Smooth muscle cell (in vitro differentiated cells): ENCODE measurements at regions not wholly inside any gene's neighbourhood (a gene's known extent, or its start where the extent isn't known, plus 50 kb on each side); places are given as distances from the start of the nearest gene placed in this dataset.

Source experiments
- DNase-seq: peaks from one replicate; lab custom pipeline; 2025; ENCODE audit not compliant: unreplicated experiment; lab: John Stamatoyannopoulos, UW
- H2AFZ ChIP-seq: fragments of 200-600 bp; sonication (generic); 2 replicates; pipeline ENCODE4 v1.6.0; 2016; ENCODE audit warnings: antibody characterized with exemption, low read depth, mild to moderate bottlenecking
- H3F3A ChIP-seq: fragments of 200-600 bp; sonication (generic); 2 replicates; pipeline ENCODE4 v1.6.0; 2017; ENCODE audit warnings: antibody characterized with exemption, low read depth
- H3K27ac ChIP-seq: fragments of 200-600 bp; sonication (generic); 2 replicates; pipeline ENCODE4 v1.5.1; 2016; ENCODE audit warnings: low read depth, mild to moderate bottlenecking
- H3K27me3 ChIP-seq: fragments of 200-600 bp; sonication (generic); 2 replicates; pipeline ENCODE4 v1.6.1; 2016; ENCODE audit warnings: low read depth, mild to moderate bottlenecking
- H3K36me3 ChIP-seq: fragments of 200-600 bp; sonication (generic); 2 replicates; pipeline ENCODE4 v1.5.1; 2016; ENCODE audit warnings: low read depth
- H3K4me1 ChIP-seq: fragments of 200-600 bp; sonication (generic); 2 replicates; pipeline ENCODE4 v1.5.1; 2016; ENCODE audit warnings: low read depth
- H3K4me2 ChIP-seq: fragments of 200-600 bp; sonication (generic); 2 replicates; pipeline ENCODE4 v1.6.0; 2016; ENCODE audit warnings: mild to moderate bottlenecking
- H3K4me3 ChIP-seq: fragments of 200-600 bp; sonication (generic); 2 replicates; pipeline ENCODE4 v1.5.1; 2016; ENCODE audit warnings: mild to moderate bottlenecking
- H3K79me2 ChIP-seq: fragments of 200-600 bp; sonication (generic); 2 replicates; pipeline ENCODE4 v1.6.0; 2016; ENCODE audit warnings: low read depth, mild to moderate bottlenecking
- H3K9ac ChIP-seq: fragments of 200-600 bp; sonication (generic); 2 replicates; pipeline ENCODE4 v1.6.0; 2016; ENCODE audit warnings: low read depth
- H3K9me3 ChIP-seq: fragments of 200-600 bp; sonication (generic); replicated peaks from 2 replicates; pipeline ENCODE4 v1.5.1; 2016; ENCODE audit warnings: low read depth
- H4K20me1 ChIP-seq: fragments of 200-600 bp; sonication (generic); 2 replicates; pipeline ENCODE4 v1.6.0; 2016; ENCODE audit warnings: low read depth
- WGBS: methylation state at CpG from one replicate; pipeline ENCODE4 v1.1.7; 2016; ENCODE audit warnings: low lambda C conversion rate; 5-methylcytosine and 5-hydroxymethylcytosine counted together
- TF ChIP-seq, protein P1 (sequence below): fragments of 200-600 bp; sonication (generic); IDR thresholded peaks from 2 replicates; pipeline ENCODE4 v1.5.1; 2017; ENCODE audit warnings: borderline replicate concordance, mild to moderate bottlenecking, antibody characterized with exemption; ENCODE audit not compliant: insufficient read depth, poor library complexity, severe bottlenecking

DNA sequence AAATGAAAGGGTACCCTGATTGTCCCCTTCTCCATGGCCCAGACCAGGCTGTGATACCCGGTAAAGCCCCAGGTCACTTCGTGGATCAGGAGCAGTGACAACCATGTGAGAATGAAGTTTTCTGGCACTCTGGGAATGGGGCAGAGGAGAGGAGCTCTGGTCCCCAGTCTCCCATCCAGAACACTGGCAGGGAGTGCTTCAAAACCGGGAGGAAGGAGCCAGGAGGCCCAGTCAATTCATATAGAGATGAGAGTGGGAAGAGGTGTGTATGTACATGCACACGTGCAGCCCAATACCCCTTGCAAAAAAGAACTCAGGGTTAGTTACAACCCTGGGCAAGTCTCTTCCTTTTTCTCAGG, 101.4 kb upstream of the TLE3 start:
- 83% methylated on average over 4 of the region's 4 CpGs for WGBS
- peak overlapping the region; percentile 39 for H3K4me2 ChIP-seq
- no peak for DNase-seq
- H3K27me3 ChIP-seq, result no peaks in the 10 kb centered on the region
- H4K20me1 ChIP-seq, result no peaks in the 10 kb centered on the region
- peaks cover 19% of the 10 kb centered on the region for H3F3A ChIP-seq
- no peaks in the 10 kb centered on the region for H3K36me3 ChIP-seq
- TF ChIP-seq, protein P1, sequence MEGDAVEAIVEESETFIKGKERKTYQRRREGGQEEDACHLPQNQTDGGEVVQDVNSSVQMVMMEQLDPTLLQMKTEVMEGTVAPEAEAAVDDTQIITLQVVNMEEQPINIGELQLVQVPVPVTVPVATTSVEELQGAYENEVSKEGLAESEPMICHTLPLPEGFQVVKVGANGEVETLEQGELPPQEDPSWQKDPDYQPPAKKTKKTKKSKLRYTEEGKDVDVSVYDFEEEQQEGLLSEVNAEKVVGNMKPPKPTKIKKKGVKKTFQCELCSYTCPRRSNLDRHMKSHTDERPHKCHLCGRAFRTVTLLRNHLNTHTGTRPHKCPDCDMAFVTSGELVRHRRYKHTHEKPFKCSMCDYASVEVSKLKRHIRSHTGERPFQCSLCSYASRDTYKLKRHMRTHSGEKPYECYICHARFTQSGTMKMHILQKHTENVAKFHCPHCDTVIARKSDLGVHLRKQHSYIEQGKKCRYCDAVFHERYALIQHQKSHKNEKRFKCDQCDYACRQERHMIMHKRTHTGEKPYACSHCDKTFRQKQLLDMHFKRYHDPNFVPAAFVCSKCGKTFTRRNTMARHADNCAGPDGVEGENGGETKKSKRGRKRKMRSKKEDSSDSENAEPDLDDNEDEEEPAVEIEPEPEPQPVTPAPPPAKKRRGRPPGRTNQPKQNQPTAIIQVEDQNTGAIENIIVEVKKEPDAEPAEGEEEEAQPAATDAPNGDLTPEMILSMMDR, result no peak
- no peak overlapping the region for H3K4me3 ChIP-seq
- no peak overlapping the region for H2AFZ ChIP-seq
- no peaks in the 10 kb centered on the region for H3K9me3 ChIP-seq
- no peak overlapping the region for H3K27ac ChIP-seq
- no peaks in the 10 kb centered on the region for H3K79me2 ChIP-seq
- H3K9ac ChIP-seq, result no peak overlapping the region
- peaks cover 21% of the 10 kb centered on the region for H3K4me1 ChIP-seq

- DNase-seq, result no peak
- Histone ChIP-seq H3K79me2 (no peaks in the 10 kb centered on the region), H3K4me3 (no peak overlapping the region), H3K4me2 (no peak overlapping the region), H3K27ac (no peak overlapping the region), H3K9ac (no peak overlapping the region), H3K9me3 (no peaks in the 10 kb centered on the region), H4K20me1 (no peaks in the 10 kb centered on the region), H3F3A (peaks cover 19% of the 10 kb centered on the region), H3K4me1 (peaks cover 23% of the 10 kb centered on the region), H2AFZ (no peak overlapping the region), H3K36me3 (no peaks in the 10 kb centered on the region), H3K27me3 (no peaks in the 10 kb centered on the region)
- 85% methylated on average over 6 of the region's 6 CpGs for WGBS
- TF ChIP-seq, protein P1, result no peak
Measured at GRCh38 chr15:70198441-70199123, 100.9 kb upstream of the TLE3 start.

- Histone ChIP-seq H3K9ac (peak overlapping the region; percentile 90), H3K27ac (peak overlapping the region; percentile 99), H3K36me3 (no peaks in the 10 kb centered on the region), H3K27me3 (no peaks in the 10 kb centered on the region), H2AFZ (no peak overlapping the region), H3K4me2 (no peak overlapping the region), H3K4me3 (no peak overlapping the region), H3K4me1 (peaks cover 29% of the 10 kb centered on the region), H3F3A (peaks cover 24% of the 10 kb centered on the region), H3K79me2 (no peaks in the 10 kb centered on the region), H3K9me3 (no peaks in the 10 kb centered on the region), H4K20me1 (no peaks in the 10 kb centered on the region)
- no peak for DNase-seq
- WGBS, result 80% methylated on average over 9 of the region's 9 CpGs
- TF ChIP-seq, protein P1, result no peak
Measured at GRCh38 chr15:70197945-70198361, 100.2 kb upstream of the TLE3 start.

GRCh38 chr15:70197318-70197944, 99.7 kb upstream of the TLE3 start:
- no peak for DNase-seq
- Histone ChIP-seq H3F3A (peaks cover 25% of the 10 kb centered on the region), H3K27me3 (no peaks in the 10 kb centered on the region), H3K79me2 (no peaks in the 10 kb centered on the region), H3K4me2 (peak overlapping the region; percentile 64), H3K4me1 (peaks cover 30% of the 10 kb centered on the region), H4K20me1 (no peaks in the 10 kb centered on the region), H2AFZ (no peak overlapping the region), H3K36me3 (no peaks in the 10 kb centered on the region), H3K27ac (peak overlapping the region; percentile 99), H3K9ac (peak overlapping the region; percentile 90), H3K4me3 (no peak overlapping the region), H3K9me3 (no peaks in the 10 kb centered on the region)
- TF ChIP-seq, protein P1, result no peak
- WGBS, result 80% methylated on average over 10 of the region's 10 CpGs
